ENCODE measurements at regions not wholly inside any gene's neighbourhood (a gene's known extent, or its start where the extent isn't known, plus 50 kb on each side); places are given as distances from the start of the nearest gene placed in this dataset.

GRCh38 chr18:44548291-44549221 is 132.1 kb upstream of the SETBP1 start:
- peak overlapping the region in 3 of 4 donors; percentile 8 to 57 (median 11) for H3K27ac ChIP-seq
- no peak for DNase-seq
- H3K27me3 ChIP-seq: no peaks in the 10 kb centered on the region
- H3K4me1 ChIP-seq: peaks cover 0 to 7% (median 0%) of the 10 kb centered on the region in 4 donors
- no peaks in the 10 kb centered on the region for H3K9me3 ChIP-seq
- no peaks in the 10 kb centered on the region for H3K36me3 ChIP-seq
- H3K4me3 ChIP-seq: no peak overlapping the region
- TF ChIP-seq POLR2A (IDR thresholded peaks at IDR 0.05): no peak
- TF ChIP-seq, protein P1, sequence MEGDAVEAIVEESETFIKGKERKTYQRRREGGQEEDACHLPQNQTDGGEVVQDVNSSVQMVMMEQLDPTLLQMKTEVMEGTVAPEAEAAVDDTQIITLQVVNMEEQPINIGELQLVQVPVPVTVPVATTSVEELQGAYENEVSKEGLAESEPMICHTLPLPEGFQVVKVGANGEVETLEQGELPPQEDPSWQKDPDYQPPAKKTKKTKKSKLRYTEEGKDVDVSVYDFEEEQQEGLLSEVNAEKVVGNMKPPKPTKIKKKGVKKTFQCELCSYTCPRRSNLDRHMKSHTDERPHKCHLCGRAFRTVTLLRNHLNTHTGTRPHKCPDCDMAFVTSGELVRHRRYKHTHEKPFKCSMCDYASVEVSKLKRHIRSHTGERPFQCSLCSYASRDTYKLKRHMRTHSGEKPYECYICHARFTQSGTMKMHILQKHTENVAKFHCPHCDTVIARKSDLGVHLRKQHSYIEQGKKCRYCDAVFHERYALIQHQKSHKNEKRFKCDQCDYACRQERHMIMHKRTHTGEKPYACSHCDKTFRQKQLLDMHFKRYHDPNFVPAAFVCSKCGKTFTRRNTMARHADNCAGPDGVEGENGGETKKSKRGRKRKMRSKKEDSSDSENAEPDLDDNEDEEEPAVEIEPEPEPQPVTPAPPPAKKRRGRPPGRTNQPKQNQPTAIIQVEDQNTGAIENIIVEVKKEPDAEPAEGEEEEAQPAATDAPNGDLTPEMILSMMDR (IDR thresholded peaks at IDR 0.05): no peak

DNA sequence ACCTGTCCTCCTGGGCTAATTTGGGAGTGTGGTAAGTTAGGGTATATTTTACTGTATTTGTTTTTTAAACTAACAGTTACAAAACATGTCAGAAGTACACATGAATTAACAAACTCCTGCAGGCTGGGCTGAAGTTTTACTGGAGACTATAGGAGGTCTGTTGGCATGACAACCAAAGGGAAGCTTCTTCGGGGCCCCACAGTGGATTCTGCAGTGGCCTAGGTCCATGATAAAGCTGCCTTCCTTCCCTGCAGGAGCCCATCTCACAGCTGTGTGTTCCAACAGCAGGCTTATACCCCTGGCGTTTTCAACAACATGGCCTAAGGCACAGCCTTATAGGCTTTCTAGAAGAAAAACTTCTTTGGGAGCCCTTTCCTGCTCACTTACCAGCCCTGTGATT is 128.0 kb upstream of the SETBP1 start:
- Histone ChIP-seq H3K4me3 (no peak overlapping the region), H3K27ac (no peak overlapping the region), H3K4me1 (peaks cover 0 to 7% (median 0%) of the 10 kb centered on the region in 4 donors), H3K27me3 (no peaks in the 10 kb centered on the region), H3K36me3 (no peaks in the 10 kb centered on the region), H3K9me3 (no peaks in the 10 kb centered on the region)
- TF ChIP-seq POLR2A (IDR thresholded peaks at IDR 0.05): no peak
- TF ChIP-seq, protein P1 (IDR thresholded peaks at IDR 0.05): no peak
- no peak for DNase-seq

DNA sequence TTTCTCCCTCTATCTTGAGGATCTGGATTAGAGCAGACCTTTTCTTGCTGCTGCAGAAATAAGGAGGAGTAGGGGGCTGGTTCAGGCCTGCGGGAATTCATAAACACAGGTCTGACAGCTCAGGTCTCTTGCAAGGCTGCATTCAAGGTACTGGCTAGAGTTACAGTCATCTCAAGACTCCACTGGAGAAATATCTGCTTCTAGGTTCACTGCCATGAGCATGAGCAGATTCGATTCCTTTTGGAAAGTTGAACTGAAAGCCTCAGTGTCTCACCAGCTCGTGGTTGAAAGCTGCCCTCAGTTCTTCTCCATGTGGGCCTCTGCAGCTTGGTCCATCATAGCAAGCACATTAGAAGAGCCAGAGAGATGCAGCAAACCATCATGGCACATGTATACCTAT is 124.4 kb upstream of the SETBP1 start:
- TF ChIP-seq POLR2A (IDR thresholded peaks at IDR 0.05): no peak
- TF ChIP-seq, protein P1 (IDR thresholded peaks at IDR 0.05): no peak
- Histone ChIP-seq H3K36me3 (no peaks in the 10 kb centered on the region), H3K27me3 (no peaks in the 10 kb centered on the region), H3K27ac (no peak overlapping the region), H3K9me3 (no peaks in the 10 kb centered on the region), H3K4me1 (no peaks in the 10 kb centered on the region), H3K4me3 (no peak overlapping the region)
- no peak for DNase-seq

DNA sequence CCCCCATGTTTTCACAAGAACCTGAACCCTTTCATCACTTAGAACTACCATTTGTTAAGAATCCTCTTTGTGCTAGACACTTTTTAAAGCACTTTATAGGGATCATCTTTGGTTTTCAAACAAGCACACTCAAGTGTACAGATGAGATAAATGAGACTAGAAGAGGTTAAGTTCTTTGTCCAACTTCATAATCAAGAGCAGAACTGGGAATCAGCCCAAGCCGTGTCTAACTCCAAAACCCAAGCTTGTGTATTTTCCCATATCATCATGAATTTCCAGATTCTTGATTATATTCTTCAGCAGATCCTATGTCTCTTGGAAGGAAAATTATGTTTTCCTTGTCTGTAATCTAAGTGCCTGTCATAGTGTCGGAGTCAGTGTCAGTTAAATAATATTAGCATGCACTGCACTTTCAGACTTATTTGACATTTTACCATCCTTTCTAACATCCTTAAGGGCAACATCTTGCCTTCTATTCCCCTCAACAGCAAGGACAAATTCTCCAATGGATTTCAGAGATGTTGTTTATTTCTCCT is 123.0 kb upstream of the SETBP1 start:
- DNase-seq: no peak
- Histone ChIP-seq H3K9me3 (no peaks in the 10 kb centered on the region), H3K27ac (no peak overlapping the region)

DNA sequence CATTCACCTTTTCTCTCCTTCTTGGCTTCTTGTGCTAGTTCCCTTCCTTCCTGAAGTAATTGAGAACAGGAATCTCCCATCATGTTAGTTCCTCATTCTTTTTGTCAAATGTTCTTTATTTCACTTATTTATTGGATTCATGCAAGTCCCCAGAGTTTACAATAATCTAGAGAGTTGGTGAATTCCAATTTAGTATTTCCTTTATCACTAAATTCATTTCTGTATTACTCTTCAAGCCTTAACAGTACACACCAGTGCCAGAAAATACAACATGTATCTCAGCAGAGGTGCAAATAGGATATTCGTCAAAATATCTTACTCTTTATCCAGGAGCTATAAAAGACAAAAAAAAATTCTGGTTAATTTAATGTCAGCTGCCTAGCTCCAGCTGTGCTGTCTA is 121.9 kb upstream of the SETBP1 start:
- H3K27ac ChIP-seq: no peak overlapping the region
- no peak for TF ChIP-seq POLR2A (IDR thresholded peaks at IDR 0.05)
- TF ChIP-seq, protein P1 (IDR thresholded peaks at IDR 0.05): no peak
- H3K27me3 ChIP-seq: no peaks in the 10 kb centered on the region
- H3K4me1 ChIP-seq: no peaks in the 10 kb centered on the region
- H3K36me3 ChIP-seq: no peaks in the 10 kb centered on the region
- DNase-seq: no peak
- no peaks in the 10 kb centered on the region for H3K9me3 ChIP-seq
- H3K4me3 ChIP-seq: no peak overlapping the region

More for the DNA sequence above, 123.0 kb upstream of the SETBP1 start:
- H3K4me3 ChIP-seq: no peak overlapping the region
- no peaks in the 10 kb centered on the region for H3K27me3 ChIP-seq
- no peaks in the 10 kb centered on the region for H3K4me1 ChIP-seq
- no peaks in the 10 kb centered on the region for H3K36me3 ChIP-seq
- no peak for TF ChIP-seq POLR2A (IDR thresholded peaks at IDR 0.05)
- TF ChIP-seq, protein P1 (IDR thresholded peaks at IDR 0.05): no peak

Data from Peyer's patch (tissue), 4 donors.